ENCODE measurements at regions not wholly inside any gene's neighbourhood (a gene's known extent, or its start where the extent isn't known, plus 50 kb on each side); places are given as distances from the start of the nearest gene placed in this dataset.

- H3K27ac ChIP-seq = no peak overlapping the region
- no peak overlapping the region for H3K4me3 ChIP-seq
These were observed 90.0 kb downstream of the FAM174B start for GRCh38 chr15:92565351-92566125.

DNA sequence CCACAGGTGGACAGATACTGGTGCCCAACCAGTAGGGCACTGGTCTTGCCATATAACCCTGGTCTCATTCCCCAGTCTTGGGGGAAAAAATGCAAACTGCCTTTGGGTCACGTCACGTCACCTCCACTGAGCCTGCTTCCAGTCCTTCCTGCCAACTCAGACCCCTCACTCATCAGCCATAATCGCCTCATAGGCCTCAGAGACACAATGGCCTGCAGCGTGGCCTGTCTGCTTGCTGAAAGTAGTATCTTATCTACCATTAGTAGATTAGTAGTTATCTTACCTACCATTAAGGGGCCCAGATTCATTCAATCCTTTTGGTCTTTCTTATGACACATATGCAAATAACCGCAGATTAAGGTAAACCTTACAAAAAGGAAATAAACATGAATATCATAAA lies 93.8 kb downstream of the FAM174B start:
- H3K27ac ChIP-seq = no peak overlapping the region
- H3K4me3 ChIP-seq = no peak overlapping the region

GRCh38 chr15:92553317-92553716 lies 102.3 kb downstream of the FAM174B start:
- Histone ChIP-seq H3K4me3 (no peak overlapping the region), H3K27ac (no peak overlapping the region)

DNA sequence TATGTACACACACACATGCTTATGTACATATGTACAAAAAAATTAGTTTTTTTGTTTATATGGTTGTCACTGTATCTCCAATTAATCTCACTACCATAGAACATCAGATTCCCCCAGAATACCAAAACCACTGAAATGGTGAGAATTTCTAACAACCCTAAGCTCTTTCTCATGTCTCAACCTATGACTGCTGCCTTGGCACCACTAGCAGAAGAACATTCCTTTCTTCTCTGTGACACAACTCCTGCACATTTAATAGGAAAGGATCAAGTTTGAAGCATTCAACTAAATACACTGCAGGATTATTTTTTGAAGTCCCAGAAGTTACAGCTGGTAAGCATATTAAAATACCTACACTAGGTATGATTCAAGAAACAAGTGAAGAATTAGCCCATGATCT lies 109.6 kb downstream of the FAM174B start:
- Histone ChIP-seq H3K27ac (no peak overlapping the region), H3K4me3 (no peak overlapping the region)

GRCh38 chr15:92541291-92542200 lies 114.0 kb downstream of the FAM174B start:
- H3K27ac ChIP-seq = peak overlapping the region in 1 of 21 experiments; percentile 24
- no peak overlapping the region for H3K4me3 ChIP-seq

DNA sequence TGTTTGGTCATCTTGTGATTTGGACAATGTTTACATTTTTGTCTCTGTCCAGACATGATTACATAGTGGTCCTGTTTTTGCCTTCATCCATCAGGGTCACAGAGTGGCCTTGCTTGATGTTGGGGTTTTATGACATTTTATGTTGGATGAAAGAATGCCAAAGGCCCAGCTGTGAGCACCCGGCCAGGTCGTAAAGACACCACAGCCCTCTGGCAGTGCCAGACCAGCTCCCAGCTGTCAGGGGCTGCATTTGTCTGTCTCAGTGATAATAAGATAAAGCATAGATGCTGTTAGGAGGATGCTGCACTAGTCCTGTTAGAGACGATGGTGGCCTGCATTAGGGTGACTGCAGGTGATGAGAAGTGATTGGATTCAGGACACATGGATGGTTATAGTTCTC lies 117.5 kb downstream of the FAM174B start:
- no peak overlapping the region for H3K27ac ChIP-seq
- H3K4me3 ChIP-seq = no peak overlapping the region

DNA sequence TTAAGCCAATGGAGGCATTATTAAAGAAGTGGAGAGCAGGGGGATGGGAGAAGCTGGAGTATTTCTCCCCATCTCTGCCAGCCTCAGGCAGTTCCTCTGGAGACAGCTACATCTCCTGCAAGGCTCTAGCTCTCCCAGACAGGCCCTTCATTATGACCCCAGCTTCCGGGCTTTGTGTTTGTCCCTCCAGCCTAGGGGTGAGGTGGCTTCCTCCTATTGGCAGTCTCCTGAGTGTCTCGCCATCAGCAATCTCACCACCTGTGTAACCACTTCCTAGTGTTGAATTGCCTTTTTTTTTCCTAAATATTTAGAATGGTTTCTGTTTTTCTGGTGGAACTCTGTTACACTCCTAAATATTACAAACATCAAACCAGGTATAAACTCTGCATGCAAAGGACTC lies 122.3 kb downstream of the FAM174B start:
- H3K4me3 ChIP-seq = no peak overlapping the region
- H3K27ac ChIP-seq = no peak overlapping the region

DNA sequence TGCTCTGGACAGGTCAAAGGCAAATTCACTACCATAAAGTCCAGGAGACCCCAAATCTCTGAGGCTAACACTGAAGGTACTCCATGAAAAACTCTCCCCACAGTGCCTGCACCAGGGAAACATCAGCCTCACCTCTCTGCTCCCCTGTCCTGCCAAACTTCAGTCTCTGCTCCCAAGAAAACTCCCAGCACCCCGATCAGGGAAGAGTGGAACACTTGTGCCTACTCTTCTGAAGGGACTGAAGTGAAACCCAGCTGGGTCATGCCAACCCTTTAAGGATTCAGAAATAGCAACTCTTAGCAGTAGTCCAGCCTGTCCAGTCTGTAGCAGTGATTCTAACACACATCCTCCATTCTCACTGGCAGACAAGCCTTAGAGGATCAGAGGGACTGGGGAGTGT lies 124.2 kb downstream of the FAM174B start:
- Histone ChIP-seq H3K4me3 (no peak overlapping the region), H3K27ac (no peak overlapping the region)

DNA sequence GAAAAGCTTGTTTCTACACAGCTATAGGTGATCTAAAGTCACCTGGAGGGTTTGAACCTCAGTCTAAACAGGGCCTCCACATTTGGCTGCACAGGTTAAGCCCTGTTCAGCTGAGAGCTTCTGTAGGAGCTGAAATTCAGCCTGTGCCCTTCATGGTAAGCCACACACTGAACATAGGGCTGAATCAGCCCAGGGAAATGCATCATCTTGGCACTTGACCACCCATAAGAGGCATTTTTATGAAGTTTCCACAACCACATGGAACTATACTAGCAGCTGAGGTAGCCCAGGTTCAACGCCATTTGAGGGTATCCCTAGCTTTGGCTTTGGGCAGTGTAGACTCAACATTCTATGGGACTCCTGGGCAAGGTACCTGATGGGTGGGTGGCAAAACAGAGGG lies 126.8 kb downstream of the FAM174B start:
- Histone ChIP-seq H3K4me3 (no peak overlapping the region), H3K27ac (no peak overlapping the region)

DNA sequence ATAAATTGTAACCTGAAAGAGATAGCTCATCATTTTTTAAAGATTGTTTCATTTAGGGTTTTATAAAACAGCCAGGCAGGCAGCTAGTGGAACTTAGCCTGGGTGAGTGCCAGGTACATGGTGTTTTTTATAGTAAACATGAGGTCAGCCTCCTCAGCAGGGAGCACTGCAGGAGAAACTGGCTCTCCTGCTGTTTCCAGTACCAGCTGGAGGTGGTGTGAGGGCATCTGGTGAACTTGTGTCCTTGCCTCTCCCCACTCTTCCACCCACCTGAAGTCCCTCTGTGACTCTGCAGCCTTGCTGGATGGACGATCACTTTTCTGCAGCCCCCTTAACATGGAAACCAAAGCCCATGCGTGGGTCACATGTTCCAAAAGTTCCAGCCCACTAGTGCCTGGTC lies 128.4 kb downstream of the FAM174B start:
- Histone ChIP-seq H3K4me3 (no peak overlapping the region), H3K27ac (no peak overlapping the region)

DNA sequence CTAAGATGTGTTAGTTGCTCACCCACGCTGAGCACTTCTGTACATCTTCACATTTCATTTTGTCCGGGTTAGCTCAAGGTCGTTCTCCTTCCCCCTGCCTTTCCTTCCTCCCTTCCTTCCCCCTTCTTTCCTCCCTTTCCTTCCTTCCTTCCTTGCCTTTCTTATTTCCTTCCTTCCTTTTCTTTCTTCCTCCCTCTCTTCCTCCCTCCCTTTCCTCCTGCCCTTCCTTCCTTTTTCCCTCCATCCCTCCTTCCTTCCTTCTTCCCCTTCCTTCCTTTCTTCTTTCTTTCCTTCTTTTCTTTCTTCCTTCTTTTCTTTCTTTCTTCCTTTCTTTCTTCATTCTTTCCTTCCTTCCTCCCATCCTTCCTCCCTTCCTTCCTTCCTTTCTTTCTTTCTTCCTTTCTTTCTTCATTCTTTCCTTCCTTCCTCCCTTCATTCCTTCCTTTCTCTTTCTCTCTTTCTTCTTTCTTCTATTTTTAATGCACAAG lies 129.8 kb downstream of the FAM174B start:
- no peak overlapping the region for H3K4me3 ChIP-seq
- no peak overlapping the region for H3K27ac ChIP-seq

- no peak overlapping the region for H3K27ac ChIP-seq
- no peak overlapping the region for H3K4me3 ChIP-seq
These were observed 130.6 kb downstream of the FAM174B start for GRCh38 chr15:92524874-92525565.

GRCh38 chr15:92524161-92524560 lies 130.5 kb downstream of the ST8SIA2 start:
- H3K4me3 ChIP-seq = no peak overlapping the region
- no peak overlapping the region for H3K27ac ChIP-seq

DNA sequence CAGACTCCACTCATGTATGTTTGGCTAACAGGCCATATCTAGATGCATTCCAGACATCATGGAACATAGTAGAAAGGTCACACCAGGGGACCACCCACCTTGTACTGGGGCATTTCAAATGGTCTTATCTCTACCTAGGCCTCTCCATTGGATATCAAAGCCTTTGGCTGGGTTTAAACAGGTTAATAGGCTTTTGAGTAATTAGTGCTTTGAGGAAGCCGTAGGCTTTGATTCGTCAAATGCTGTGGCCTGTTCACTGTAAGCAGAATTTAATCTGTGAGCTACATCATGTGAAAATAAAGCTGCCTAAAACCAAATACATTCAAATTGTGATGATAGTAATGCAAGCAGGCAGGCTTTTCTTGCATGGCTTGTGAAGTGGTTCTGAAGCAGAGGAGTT lies 129.5 kb downstream of the ST8SIA2 start:
- H3K27ac ChIP-seq = no peak overlapping the region
- no peak overlapping the region for H3K4me3 ChIP-seq

GRCh38 chr15:92521624-92522008 lies 127.9 kb downstream of the ST8SIA2 start:
- no peak overlapping the region for H3K27ac ChIP-seq
- H3K4me3 ChIP-seq = no peak overlapping the region

- H3K4me3 ChIP-seq = no peak overlapping the region
- H3K27ac ChIP-seq = no peak overlapping the region
These were observed 127.4 kb downstream of the ST8SIA2 start for GRCh38 chr15:92520914-92521623.

- Histone ChIP-seq H3K27ac (no peak overlapping the region), H3K4me3 (no peak overlapping the region)
These were observed 126.0 kb downstream of the ST8SIA2 start for GRCh38 chr15:92519709-92520108.

Measured in skin epidermis (tissue), 12 donors.